ENCODE measurements at regions not wholly inside any gene's neighbourhood (a gene's known extent, or its start where the extent isn't known, plus 50 kb on each side); places are given as distances from the start of the nearest gene placed in this dataset.

DNA sequence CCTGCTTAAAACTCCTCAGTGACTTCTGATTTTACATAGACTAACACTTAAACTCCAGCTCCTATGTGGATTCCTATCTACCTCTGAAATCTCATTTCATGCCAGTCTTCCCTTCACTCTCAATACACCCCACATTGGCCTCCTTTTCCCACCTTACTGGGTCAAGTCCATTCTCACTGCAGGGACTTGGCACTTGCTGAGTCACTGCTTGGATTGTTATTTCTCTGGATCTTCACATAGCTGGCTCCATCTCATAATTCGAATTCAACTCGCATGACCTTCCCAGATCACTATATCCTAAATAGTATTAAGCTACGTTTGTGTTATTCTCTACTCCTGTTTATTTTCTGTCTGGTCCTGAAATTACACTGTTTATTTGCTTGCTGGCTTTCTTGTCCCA, 59.6 kb upstream of the FRMD4B start:
- no peak for TF ChIP-seq CTCF (IDR thresholded peaks at IDR 0.05)
- TF ChIP-seq POLR2A (IDR thresholded peaks at IDR 0.05), result no peak
